Astrocyte (in vitro differentiated cells and primary cell): ENCODE measurements at regions not wholly inside any gene's neighbourhood (a gene's known extent, or its start where the extent isn't known, plus 50 kb on each side); places are given as distances from the start of the nearest gene placed in this dataset.

Experiments used
- CTCF ChIP-seq: IDR thresholded peaks from 2 replicates; pipeline ENCODE4 v1.5.1; 2011; ENCODE audit warnings: low read depth, mild to moderate bottlenecking, inconsistent platforms, low read length, moderate library complexity; ENCODE audit not compliant: insufficient read depth
- EZH2 ChIP-seq: IDR thresholded peaks from 2 replicates; pipeline ENCODE4 v1.6.1; 2012; ENCODE audit warnings: mild to moderate bottlenecking, low read length, inconsistent platforms; ENCODE audit not compliant: insufficient read depth

GRCh38 chr18:69123421-69123820, 277.3 kb upstream of the DOK6 start:
- TF ChIP-seq CTCF: no peak
- TF ChIP-seq EZH2: no peak
